HG03520 (cell line): ENCODE measurements at regions not wholly inside any gene's neighbourhood (a gene's known extent, or its start where the extent isn't known, plus 50 kb on each side); places are given as distances from the start of the nearest gene placed in this dataset.

Experiments
- ATAC-seq: cut with Tn5 transposase; IDR thresholded peaks from one replicate; pipeline ENCODE4 v1.9.1; 2021; ENCODE audit warnings: mild to moderate bottlenecking, moderate library complexity; ENCODE audit not compliant: unreplicated experiment

DNA sequence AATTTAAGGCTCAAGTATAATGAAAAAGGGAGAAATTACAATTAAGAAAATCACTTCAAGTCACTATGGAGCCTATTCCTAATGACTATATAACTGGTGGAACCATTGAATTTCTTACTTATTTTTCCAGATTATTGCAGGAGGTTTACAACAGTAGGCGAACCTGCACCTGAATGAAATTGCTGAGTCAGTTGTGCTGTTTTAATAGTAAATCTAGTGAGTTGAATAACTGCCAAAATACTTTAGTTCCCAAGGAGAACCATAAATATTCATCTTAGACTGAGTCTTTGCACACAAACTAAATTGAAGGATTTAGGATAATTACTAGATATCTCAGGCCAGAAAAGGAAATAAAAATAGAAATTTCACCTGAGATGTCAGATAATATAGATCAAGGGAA is 1052.8 kb downstream of the NAALADL2 start:
- ATAC-seq = no peak

GRCh38 chr3:175902226-175902625 is 1043.1 kb downstream of the NAALADL2 start:
- no peak for ATAC-seq

DNA sequence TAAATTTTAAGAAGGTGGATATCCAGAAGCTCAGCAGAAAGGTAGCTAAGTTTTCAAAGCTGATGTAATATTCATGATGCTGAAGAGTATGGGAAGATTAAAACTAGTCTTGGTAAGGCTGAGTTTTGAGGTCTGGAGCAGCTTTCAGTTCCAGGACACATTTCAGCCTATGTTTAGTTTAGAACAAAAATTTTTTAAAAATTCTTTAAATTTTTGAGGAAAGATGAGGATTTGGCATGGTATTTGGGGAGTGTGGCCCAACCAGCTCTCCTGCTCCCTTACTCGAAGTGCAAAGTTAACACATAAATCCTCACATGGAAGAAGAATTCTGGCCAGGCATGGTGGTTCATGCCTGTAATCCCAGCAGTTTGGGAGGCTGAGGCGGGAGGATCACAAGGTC is 1039.1 kb downstream of the NAALADL2 start:
- ATAC-seq = no peak

GRCh38 chr3:175896655-175897054 is 1037.5 kb downstream of the NAALADL2 start:
- no peak for ATAC-seq

DNA sequence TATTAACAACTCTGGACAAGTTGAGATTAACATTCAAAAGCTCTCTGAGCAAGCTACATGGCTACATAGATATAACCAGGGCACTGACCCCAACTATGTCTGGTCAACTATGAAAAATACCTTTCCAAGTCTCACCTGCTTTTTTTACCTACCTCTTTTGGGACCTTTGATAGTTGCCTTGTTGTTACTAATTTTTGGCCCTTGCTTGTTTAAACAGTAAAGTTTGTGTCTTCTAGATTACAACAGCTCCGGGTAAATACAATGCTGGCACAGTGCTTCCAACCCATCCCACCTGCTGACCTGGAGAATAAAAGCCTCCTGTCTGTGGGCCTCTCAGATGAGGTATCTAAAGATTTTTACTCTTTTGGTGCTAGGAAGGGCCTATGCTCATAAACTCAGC is 1036.6 kb downstream of the NAALADL2 start:
- ATAC-seq = no peak

- no peak for ATAC-seq
These were observed 1034.4 kb downstream of the NAALADL2 start for GRCh38 chr3:175893566-175893965.

- no peak for ATAC-seq
These were observed 1030.9 kb downstream of the NAALADL2 start for GRCh38 chr3:175890066-175890465.

- ATAC-seq = no peak
These were observed 1026.2 kb downstream of the NAALADL2 start for GRCh38 chr3:175885231-175885766.

DNA sequence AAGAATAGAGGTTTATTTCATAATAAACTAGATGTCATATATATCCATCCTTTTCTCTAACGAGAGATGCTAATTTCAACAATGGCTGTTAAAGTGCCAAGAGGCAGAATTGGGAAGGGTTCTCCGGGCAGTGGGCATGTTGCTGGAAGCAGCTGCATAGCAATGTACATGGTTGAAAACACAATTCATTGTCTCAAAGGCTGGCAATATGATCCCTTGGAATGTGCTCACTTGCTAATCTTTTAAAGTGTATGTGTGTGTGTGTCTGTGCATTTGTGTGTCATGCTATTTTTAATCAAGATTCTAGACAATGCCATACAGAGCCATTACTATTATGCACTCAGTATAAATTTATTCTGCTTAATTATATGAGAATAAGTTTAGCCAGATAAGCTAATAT is 1020.3 kb downstream of the NAALADL2 start:
- ATAC-seq = no peak

DNA sequence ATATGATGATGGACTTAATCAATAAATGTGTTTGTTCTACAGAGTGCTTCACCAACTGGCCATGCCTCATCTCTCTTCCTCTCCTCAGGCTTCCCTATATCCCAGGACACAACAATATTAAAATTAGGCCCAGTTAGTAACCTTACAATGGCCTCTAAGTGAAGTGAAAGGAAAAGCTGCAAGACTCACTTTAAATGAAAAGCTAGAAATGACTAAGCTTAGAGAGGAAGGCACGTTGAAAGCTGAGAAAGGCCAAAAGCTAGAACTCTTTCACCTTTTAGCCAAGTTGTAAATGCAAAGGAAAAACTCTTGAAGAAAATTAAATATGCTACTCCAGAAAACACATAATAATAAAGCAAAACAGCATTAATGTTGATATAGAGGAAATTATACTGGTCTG is 1010.3 kb downstream of the NAALADL2 start:
- ATAC-seq = no peak

DNA sequence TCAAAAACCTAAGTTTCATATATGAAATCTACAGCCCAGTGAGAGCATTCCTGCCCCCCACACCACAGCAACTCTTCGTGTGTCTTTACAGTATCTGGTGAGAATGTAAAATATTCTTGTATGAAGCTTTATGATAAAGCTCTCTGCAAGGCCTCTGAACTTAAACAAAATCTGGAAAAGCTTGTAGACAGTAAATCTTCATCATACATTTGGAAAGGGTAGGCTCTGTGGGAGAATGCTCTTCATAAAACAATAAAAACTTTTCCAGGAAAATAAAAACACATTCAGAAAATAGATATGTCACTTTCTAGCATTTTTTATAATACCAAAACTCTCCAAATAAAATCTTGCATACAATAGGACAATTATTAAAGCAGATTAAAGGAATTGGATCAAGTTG is 1009.5 kb downstream of the NAALADL2 start:
- no peak for ATAC-seq

DNA sequence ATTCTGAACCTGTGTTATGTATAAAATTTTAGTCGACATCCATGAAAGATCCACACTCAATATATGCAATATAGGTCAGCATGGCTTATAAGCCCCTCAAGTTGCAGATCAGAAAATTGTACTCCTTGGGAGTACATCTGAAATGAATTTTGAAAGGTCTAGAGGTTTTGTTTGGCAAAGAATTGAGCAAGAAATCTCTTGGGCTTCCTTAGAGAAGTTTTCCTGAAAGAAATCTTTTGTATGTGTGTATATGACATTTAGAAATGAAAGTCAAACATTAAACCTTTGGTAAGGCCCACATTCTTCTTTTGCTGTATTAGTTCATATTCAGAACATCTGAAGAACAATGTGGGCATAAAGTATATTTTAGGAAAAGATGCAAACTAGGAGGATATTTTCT is 1006.6 kb downstream of the NAALADL2 start:
- no peak for ATAC-seq

GRCh38 chr3:175861916-175862315 is 1002.8 kb downstream of the NAALADL2 start:
- ATAC-seq = no peak
